ENCODE measurements at regions not wholly inside any gene's neighbourhood (a gene's known extent, or its start where the extent isn't known, plus 50 kb on each side); places are given as distances from the start of the nearest gene placed in this dataset.

- ChIA-PET CTCF (interaction anchor here (0.6 kb wide), 1 partner anchor 1052 kb away, joined by 3 read pairs; no protein-coding TSS in a partner anchor), POLR2A (no interaction called here)
- no peak for FAIRE-seq
- no peaks in the 10 kb centered on the region for H3K4me1 ChIP-seq
- TF ChIP-seq RFX5 (IDR thresholded peaks at IDR 0.05), result no peak
- TF ChIP-seq TFCP2L1 (CRISPR knock-in tag; IDR thresholded peaks at IDR 0.05), result no peak
- TF ChIP-seq KDM1A (IDR thresholded peaks at IDR 0.05; ENCODE audit: low read depth), result no peak
- TF ChIP-seq CHD2 (IDR thresholded peaks at IDR 0.05; ENCODE audit: low read length, partially characterized antibody), result no peak
- no peak for TF ChIP-seq ELK1 (IDR thresholded peaks at IDR 0.05; ENCODE audit: low read depth, low read length)
- no peak for TF ChIP-seq HOXB13 (CRISPR knock-in tag; IDR thresholded peaks at IDR 0.05; ENCODE audit: low read depth)
- TF ChIP-seq HMGXB4 (CRISPR knock-in tag; IDR thresholded peaks at IDR 0.05; ENCODE audit: borderline replicate concordance), result no peak
- no peak for TF ChIP-seq ATOH8 (CRISPR knock-in tag; IDR thresholded peaks at IDR 0.05; ENCODE audit: low read depth)
- no peak for TF ChIP-seq ESRRA (IDR thresholded peaks at IDR 0.05; ENCODE audit: borderline replicate concordance, low read length)
- no peak for TF ChIP-seq EHF (CRISPR knock-in tag; IDR thresholded peaks at IDR 0.05)
- no peak for TF ChIP-seq MAZ (IDR thresholded peaks at IDR 0.05; ENCODE audit: borderline replicate concordance, low read depth, low read length)
- TF ChIP-seq ZFP36 (IDR thresholded peaks at IDR 0.05; ENCODE audit: borderline replicate concordance, partially characterized antibody), result no peak
- ATAC-seq, result no peak
- no peaks in the 10 kb centered on the region; the same call in 2 of the 3 replicates for H3K9me3 ChIP-seq
- WGBS (ENCODE audit: missing lambda C conversion rate), result 31% methylated on average over 1 of the region's 1 CpG
- no peak overlapping the region for H3K4me2 ChIP-seq
- no peak overlapping the region for H3K4me3 ChIP-seq
- H3K27ac ChIP-seq, result no peak overlapping the region
- DNase-seq (ENCODE audit: low read depth in 1 of 2, low spot score in 1 of 2), result no peak
These were observed 1357.1 kb downstream of the ZPLD1 start for GRCh38 chr3:103791786-103792515.

- CTCF ChIA-PET, result no interaction called here
- DNase-seq (ENCODE audit: low read depth in 1 of 2, low spot score in 1 of 2), result no peak
- 5% methylated on average over 3 of the region's 3 CpGs for WGBS (ENCODE audit: missing lambda C conversion rate)
- FAIRE-seq, result no peak
- H3K4me2 ChIP-seq, result no peak overlapping the region
- H3K4me3 ChIP-seq, result no peak overlapping the region
- no peak for TF ChIP-seq FOSL2 (IDR thresholded peaks at IDR 0.05)
- no peak for TF ChIP-seq FOSL2 (CRISPR knock-in tag; IDR thresholded peaks at IDR 0.05)
- no peak for TF ChIP-seq RARB (CRISPR knock-in tag; IDR thresholded peaks at IDR 0.05)
- no peak for TF ChIP-seq CHD2 (IDR thresholded peaks at IDR 0.05; ENCODE audit: low read length, partially characterized antibody)
- TF ChIP-seq FOSB (CRISPR knock-in tag; IDR thresholded peaks at IDR 0.05), result no peak
- no peak for TF ChIP-seq HMGXB4 (CRISPR knock-in tag; IDR thresholded peaks at IDR 0.05; ENCODE audit: borderline replicate concordance)
- TF ChIP-seq TFCP2L1 (CRISPR knock-in tag; IDR thresholded peaks at IDR 0.05), result no peak
- TF ChIP-seq HDAC2 (IDR thresholded peaks at IDR 0.05), result no peak
- no peak for TF ChIP-seq ZC3H11A (IDR thresholded peaks at IDR 0.05)
- no peak for TF ChIP-seq KDM1A (IDR thresholded peaks at IDR 0.05; ENCODE audit: low read depth)
- no peak for TF ChIP-seq RFX5 (IDR thresholded peaks at IDR 0.05)
- no peak for TF ChIP-seq EHF (CRISPR knock-in tag; IDR thresholded peaks at IDR 0.05)
- no peak for TF ChIP-seq NFE2L2 (conservative IDR thresholded peaks at IDR 0.05; ENCODE audit: low read length)
- no peak for TF ChIP-seq TP53 (CRISPR knock-in tag; IDR thresholded peaks at IDR 0.05)
- TF ChIP-seq EP300 (IDR thresholded peaks at IDR 0.05), result no peak
- no peak for TF ChIP-seq ZNF302 (CRISPR knock-in tag; IDR thresholded peaks at IDR 0.05)
- TF ChIP-seq HOXB13 (CRISPR knock-in tag; IDR thresholded peaks at IDR 0.05; ENCODE audit: low read depth), result no peak
- POLR2A ChIA-PET, result no interaction called here
- no peaks in the 10 kb centered on the region; the same call in 2 of the 3 replicates for H3K9me3 ChIP-seq
- no peak for ATAC-seq
- no peak overlapping the region for H3K27ac ChIP-seq
- no peaks in the 10 kb centered on the region for H3K4me1 ChIP-seq
These were observed 1359.8 kb downstream of the ZPLD1 start for GRCh38 chr3:103794656-103795055.

Data from A549 (cell line).